Tibial nerve (tissue), 3 donors: ENCODE measurements at regions not wholly inside any gene's neighbourhood (a gene's known extent, or its start where the extent isn't known, plus 50 kb on each side); places are given as distances from the start of the nearest gene placed in this dataset.
A peak's percentile ranks its signal among the peaks of the same experiment; 100 is the strongest.

ENCODE experiments used
- CTCF ChIP-seq, 5 experiments: fragments of 200-600 bp in 3 of 5; fragments of 450-650 bp in 2 of 5; sonication (generic) in 3 of 5; IDR thresholded peaks; one replicate each; pipeline ENCODE4 v1.5.1; 2016 to 2019; ENCODE audit warnings: antibody characterized with exemption in 5 of 5, mild to moderate bottlenecking in 3 of 5, moderate library complexity in 2 of 5
- POLR2A ChIP-seq, 2 donors: fragments of 450-650 bp; IDR thresholded peaks; one replicate each; pipeline ENCODE4 v1.6.1; 2017; ENCODE audit warnings: antibody characterized with exemption in 2 of 2, mild to moderate bottlenecking in 2 of 2, moderate library complexity in 2 of 2

GRCh38 chr17:77281122-77281903 lies 140.5 kb downstream of the SEC14L1 start:
- TF ChIP-seq CTCF (IDR thresholded peaks at IDR 0.05) (peak in 4 of 5 experiments; percentile 15 to 62 (median 48)), POLR2A (IDR thresholded peaks at IDR 0.05) (no peak)
